Activated CD4-positive, CD25-positive, alpha-beta regulatory T cell treated with anti-CD3 and anti-CD28 coated beads, Interleukin-2, amount 50 U/mL, for 24 hours (primary cell): ENCODE measurements at regions not wholly inside any gene's neighbourhood (a gene's known extent, or its start where the extent isn't known, plus 50 kb on each side); places are given as distances from the start of the nearest gene placed in this dataset.

ENCODE experiments used
- ATAC-seq, 2 donors: fragments of 150-1000 bp; cut with Tn5 transposase; one replicate each; pipeline ENCODE4 v1.10.0; 2021; ENCODE audit warnings: mild to moderate bottlenecking in 1 of 2, moderate library complexity in 1 of 2

DNA sequence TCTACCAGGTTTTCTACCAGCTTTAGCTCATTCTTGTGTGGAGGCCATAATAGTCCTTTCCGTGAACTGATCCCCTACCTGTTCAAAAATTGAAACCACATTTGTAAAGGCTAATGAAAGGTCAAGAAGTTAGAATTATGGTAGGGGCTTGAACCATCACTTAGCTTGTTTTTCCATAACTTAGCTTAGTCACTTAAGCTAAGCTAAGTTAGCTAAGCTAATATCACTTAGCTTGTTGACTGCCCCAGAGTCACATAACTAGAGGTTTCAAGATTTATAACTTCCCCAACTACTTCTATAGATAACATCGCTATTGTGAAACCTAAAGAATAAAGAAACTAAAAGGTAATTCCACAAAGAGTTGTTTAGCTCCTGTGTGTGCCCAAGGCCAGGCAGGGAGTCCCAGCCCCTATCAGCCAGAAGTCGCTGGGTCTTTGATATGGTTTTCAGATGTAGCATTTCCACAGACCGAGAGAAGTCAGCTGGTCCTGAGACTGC lies 131.8 kb downstream of the VEGFA start:
- ATAC-seq = no peak

DNA sequence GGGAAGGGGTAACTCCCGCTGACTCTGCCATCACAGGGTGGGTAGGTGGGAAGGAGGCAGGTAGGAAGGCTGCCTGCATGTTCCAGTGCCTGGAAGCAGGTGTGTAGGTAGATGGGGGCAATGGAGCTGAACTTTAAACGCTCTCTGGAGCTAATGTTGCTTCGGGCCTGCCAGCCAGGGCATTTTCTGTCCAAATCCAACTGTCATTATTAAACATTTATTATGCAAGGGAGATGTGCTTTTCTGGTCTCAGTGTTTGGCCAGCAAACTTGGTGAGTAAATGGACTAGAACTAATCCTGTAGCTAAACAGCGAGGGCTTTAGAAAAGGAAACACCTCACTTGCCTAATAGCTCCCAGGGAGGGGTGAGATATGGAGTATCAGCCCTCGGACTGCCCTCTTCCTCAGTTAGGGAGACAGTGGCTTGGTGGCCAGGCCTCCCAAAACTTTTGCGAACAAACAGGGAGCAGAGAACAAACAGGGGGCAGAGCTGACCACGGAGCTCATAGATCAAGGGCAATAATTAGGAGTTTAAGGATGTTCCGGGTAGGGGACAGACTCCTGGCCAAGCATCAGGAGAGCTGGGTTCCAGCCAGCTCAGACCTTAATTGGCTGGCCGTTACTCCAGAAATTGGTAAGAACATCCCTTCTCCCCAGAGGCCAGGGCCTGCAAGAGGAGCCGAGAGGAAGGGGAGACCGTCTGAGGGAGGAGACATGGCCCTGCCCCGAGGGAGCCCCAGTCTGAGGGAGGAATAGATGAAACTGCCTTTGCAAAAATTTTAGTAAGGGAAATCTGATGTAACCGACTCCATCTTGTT lies 131.1 kb downstream of the VEGFA start:
- ATAC-seq = no peak

GRCh38 chr6:43900560-43900915 lies 130.5 kb downstream of the VEGFA start:
- ATAC-seq = no peak

DNA sequence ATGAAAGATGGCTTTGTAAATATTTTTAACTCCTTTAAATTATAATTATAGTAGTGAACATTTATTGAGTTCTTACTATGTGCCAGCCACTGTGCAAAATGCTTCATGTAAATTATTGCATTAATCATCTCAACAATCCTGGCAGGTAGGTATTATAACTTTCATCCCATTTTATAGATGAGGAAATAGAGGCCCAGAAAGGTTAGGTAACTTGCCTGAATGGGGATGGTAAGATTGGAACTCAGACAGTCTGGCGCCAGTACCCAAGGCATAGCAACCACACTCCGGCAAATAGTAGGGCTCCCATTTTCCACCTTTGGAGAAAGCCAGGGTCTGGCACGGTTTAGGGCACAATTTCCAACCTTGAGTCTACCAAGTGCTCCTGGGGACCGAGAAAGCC lies 129.8 kb downstream of the VEGFA start:
- no peak for ATAC-seq

GRCh38 chr6:43898358-43899131 lies 128.5 kb downstream of the VEGFA start:
- no peak for ATAC-seq

GRCh38 chr6:43897571-43898302 lies 127.7 kb downstream of the VEGFA start:
- no peak for ATAC-seq

- ATAC-seq = no peak
These were observed 126.6 kb downstream of the VEGFA start for GRCh38 chr6:43896329-43897255.

GRCh38 chr6:43895656-43896328 lies 125.8 kb downstream of the VEGFA start:
- ATAC-seq = no peak

DNA sequence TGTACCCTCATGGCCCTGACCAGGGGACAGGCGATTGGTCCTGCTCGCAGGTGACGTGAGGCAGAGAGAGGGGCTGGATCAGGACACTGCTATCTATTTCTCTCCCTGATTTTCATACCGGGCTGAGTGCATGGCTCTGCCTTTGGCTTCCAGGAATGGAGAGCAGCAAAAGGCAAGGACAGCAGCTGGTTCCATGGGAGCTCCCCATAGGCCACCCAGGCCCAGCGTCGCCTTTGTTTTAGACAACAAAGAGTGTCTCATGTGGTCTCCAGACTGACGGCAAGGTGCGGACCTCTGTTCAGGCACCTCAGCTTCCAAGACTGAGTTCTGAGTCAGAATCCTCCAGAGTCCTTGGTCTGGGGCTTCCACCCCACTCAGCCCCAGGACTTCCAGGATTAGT lies 123.1 kb downstream of the VEGFA start:
- ATAC-seq = no peak

- ATAC-seq = no peak
These were observed 121.3 kb downstream of the VEGFA start for GRCh38 chr6:43891072-43891870.

DNA sequence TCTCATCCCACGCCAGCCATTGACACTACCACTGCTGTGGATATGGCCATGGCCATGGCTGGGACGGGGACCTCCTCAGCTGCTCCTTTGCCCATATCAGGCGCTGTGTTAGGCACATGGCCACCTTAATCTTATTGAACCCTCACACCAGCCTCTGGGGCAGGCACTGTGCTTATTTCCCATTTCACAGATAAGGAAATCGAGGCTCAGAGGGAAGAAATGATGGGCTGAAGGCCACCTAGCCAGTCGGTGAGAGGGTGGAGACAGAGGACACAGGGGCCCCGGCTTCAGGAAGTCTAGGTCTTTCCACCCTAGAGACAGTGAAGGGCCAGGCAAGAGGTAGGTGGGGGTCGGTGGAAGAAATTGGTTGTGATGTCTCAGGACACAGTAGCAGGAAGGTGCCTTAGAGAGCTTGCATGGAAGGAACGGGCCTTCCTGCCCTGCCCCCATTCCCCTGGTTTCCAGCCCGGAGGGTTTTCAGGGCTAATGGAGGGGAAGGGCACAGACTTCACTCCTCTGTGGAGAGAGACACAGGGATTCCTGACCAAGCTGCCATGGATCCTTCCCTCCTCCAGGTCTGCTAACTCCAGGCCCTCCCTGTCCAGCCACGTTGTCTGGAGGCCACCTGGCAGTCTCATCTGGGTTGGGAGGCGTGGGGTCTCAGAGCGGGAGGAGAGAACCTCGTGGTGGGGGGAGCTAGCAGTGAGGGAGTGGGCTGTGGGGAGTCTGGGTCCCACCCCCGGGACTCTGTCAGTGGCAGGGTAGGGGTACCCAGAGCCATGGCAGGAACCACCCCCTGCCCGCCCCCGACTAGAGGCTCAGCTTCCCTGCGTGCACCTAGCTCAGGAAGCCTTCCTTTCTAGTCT lies 120.4 kb downstream of the VEGFA start:
- no peak for ATAC-seq

GRCh38 chr6:43887906-43888683 lies 118.1 kb downstream of the VEGFA start:
- ATAC-seq = no peak

- no peak for ATAC-seq
These were observed 117.4 kb downstream of the VEGFA start for GRCh38 chr6:43887340-43887858.

DNA sequence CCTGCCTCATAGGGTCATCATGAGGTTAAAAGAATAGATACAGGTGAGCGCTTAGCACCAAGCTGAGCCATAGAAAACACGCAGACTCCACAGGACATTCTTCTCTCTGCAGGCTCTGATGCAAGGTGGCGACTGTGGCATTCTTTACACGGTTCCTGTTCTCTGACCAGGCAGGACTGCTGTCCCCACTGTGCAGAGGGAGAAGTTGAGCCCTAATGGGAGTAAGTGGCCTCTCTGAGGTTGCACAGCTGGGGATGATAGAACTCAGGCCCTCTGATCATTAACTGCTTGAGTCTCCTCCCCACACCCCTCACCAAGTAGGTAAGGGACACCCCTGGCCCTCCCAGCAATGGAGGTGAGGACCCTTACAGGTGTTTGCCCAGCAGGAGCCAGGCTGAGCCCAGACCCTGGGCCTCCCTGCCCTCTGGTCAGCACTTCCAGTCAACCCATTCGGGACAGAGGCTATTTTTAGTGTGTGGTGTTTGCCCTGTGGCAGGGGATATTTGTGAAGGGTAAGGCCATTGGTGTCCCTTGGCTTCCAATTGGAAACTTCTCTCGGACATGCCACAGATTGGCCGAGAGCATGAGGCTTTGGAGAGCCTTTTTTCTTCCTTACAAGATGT lies 116.8 kb downstream of the VEGFA start:
- no peak for ATAC-seq

DNA sequence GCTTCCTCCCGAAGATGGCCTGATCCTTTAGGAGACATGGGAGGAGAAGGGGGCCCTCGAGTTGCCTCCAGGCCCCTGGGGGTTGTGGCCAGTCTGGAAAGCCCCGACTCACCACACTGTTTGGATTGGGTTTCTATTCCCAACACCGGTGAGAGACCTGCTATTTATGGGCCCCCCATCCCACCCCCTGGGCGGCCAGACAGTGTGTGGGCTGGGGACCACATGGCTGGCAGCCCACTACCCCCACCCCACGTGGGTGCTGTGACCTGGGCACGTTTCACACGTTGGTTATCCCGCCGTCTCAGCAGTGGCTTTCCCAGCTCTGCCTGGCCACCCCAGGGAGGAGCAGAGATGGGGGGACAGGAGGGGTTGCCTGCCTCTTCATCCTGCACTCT lies 116.1 kb downstream of the VEGFA start:
- ATAC-seq = no peak

GRCh38 chr6:43885399-43886066 lies 115.5 kb downstream of the VEGFA start:
- ATAC-seq = no peak

DNA sequence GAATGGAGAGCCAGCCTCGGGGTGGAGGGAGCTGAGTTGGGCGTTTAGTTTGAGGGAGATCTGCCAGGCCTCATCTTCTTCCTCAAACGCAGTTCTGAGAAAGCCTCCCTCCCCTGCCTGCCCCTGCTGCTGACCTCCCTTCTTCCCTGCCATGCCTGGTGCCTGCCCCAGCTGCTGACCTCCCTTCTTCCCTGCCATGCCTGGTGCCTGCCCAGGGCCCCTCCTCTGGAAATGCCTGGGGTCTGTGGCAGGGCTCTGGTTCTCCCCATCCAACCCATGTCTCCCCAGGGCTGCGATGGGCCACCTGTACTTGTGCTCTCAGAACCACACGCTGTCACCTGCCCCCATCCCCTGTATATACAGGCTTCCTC lies 114.6 kb downstream of the VEGFA start:
- no peak for ATAC-seq
